NCI-H446 treated with DMSO at 0.1 percent for 48 hours (cell line): ENCODE measurements at regions not wholly inside any gene's neighbourhood (a gene's known extent, or its start where the extent isn't known, plus 50 kb on each side); places are given as distances from the start of the nearest gene placed in this dataset.
A peak's percentile ranks its signal among the peaks of the same experiment; 100 is the strongest.
"Not testable (repeated sequence)": the region's sequence is repeated elsewhere in the genome, so short reads cannot be mapped to it uniquely, and the experiment has no call there.

ENCODE experiments used
- DNase-seq: peaks from one replicate; lab custom pipeline; 2025; lab: John Stamatoyannopoulos, UW

GRCh38 chr10:121303287-121303890 lies 294.9 kb downstream of the FGFR2 start:
- no peak for DNase-seq

DNA sequence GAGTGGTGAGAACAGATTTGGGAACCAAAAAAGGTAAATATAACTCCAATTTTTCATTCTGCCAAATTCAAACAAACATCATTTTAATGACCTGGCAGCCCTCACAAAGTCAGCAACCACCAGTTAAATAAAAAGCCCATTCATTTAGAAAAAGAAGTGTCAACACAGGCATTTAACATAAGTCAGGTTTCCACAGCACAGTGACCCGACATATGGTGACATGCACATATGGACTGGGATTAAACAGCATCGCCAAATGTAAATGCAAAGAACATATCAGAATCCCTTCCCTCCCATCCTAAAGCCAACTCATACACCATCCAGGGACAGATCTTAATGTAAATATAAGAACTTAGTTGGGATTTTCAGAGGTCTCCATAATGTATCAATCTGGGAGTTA lies 293.2 kb downstream of the FGFR2 start:
- peak; percentile 86 for DNase-seq

GRCh38 chr10:121306159-121306673 lies 292.0 kb downstream of the FGFR2 start:
- peak; percentile 11 for DNase-seq

DNA sequence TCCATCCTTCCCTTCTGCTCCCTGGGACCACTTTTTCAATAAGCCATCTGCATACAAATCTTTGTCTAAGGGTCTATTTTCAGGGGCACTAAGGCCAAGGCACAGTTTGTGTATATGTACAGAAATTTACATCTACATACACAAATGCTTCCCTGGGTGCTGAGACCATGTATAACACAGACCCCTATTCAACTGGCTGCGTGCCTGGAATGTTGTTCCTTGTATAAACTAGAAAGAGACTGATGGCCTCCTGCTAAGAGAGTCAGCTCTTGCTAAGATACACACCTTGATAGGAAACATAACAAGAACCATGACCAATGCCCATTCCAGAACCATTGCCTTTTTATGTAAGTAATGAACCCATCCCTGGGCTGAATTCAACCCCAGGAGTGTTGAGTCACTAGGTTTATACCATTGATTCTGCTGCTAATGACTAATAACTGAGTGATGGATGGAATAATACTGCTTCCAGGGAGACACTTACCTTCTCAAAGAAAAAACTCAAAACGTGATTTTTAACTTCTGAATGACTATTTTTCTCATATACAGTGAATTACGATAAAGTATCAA lies 290.7 kb downstream of the FGFR2 start:
- DNase-seq: no peak

DNA sequence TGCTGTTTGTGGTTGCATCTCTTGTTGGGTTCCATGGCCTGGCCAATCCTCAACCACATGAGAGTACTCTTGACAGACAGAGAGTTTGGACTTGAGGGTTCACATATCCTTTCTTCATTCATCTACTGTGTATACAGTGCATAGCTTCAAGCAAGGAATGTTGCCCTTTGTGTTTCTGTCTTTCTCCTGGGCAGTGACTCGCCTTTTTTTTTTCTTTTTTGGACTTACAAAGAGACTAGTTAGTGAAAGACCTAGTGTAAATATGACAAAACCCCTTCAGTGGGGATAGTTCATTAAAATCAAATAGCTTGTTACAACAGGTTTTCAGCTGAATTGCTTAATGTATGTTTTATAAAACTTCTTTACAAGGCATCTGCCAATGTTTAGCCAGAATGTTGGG lies 290.2 kb downstream of the FGFR2 start:
- DNase-seq: no peak

DNA sequence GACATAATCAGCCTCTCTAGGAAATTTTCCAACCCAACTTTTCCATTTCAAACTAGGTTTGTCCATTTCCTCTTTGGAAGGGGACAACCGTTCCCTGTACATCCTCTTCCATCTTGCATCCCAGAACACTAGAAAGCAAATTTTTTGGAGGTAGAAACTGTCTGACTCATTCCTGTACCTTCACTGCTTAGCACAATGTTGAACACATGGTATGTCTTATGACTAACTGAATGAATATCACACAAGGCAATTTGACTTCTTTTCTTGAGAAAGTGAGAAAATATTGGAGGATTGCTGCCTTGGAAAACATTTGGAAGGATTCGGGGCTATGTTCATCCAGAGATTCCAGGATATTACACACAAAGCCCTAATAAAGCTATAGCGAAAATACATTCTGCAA lies 289.1 kb downstream of the FGFR2 start:
- DNase-seq: no peak

DNA sequence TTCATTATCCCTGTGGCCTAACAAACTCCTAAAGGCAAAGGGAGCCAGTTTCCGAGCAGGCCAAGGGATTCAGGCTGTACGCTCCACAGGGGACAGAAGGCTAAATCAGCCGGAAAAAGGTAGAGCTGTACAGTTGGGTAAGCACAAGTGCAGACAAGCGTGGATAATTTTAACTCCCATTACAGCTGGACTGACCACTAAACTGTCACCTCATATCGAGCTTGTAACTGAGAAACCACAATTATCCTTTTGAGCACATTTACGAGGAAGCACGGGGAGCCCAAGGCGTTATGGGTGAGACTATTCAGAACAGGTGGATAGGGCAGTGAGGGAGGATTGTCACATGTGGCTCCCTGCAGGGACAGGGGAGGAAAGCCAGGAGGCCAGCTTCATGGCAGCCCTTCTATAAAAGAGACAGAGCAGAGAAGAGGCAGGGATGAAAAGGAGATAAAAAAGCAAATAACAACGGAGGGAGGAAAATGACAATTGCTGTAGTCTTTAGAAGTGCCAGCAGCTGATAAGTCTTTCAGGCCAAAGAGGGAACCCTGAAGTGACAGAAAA lies 288.0 kb downstream of the FGFR2 start:
- DNase-seq: peak; percentile 63

- DNase-seq: no peak
These were observed 286.3 kb downstream of the FGFR2 start for GRCh38 chr10:121311812-121312443.

DNA sequence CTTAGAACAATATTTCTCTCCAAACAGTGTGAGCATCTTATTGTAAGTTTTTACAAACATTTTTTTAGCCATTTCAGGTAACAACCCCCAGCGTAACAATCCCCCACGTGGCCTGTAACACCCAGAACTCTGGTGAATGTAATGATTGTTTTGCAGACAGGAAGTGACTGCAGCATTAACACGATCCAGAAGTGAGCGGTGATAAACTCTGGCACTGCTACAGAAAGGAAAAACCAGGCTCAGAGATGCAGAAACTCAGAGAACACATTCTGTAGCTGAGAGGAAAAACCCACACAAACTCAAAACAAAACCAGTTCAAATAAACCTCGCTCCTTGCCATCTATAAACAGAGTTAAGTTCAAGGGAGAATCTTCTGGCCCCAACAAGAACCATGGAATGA lies 285.7 kb downstream of the FGFR2 start:
- no peak for DNase-seq

- DNase-seq: no peak
These were observed 284.9 kb downstream of the FGFR2 start for GRCh38 chr10:121313119-121313875.

DNA sequence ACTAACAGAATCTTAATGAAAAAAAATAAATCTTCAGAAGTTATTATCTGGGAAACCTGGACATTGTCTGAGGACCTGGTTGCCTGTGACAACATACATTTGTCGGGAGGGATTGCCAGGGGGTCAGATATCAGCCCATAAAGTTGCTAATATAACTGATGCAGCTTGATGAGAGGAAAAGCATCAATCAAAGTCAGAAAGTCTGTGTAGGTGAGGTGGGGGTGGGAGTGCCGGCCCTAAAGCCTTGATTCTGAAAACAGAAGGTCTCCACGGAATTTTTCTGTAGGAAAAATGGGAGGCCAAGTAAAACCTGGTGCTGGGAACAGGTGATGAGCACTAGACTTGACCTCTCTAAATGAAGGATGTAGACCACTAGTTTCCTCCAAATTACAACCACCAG lies 281.8 kb downstream of the FGFR2 start:
- no peak for DNase-seq

DNA sequence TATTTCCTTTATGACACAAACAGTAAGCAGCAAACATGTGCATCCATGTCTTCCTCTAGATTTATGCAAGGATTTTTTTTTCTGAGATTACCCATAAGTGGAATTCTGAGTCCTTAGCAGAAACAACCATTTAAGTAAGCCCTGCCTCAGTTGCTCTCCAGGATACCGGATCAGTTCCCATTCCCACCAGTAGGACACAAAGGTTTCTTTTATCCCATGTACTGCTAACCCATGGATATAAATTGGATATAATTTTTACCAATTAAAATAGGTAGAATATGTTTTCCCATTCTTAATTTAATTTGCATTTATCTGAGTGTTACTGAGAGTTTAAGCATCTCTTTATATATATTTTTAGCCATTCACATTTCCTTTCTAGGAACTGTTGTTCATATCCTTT lies 280.9 kb downstream of the FGFR2 start:
- DNase-seq: no peak

DNA sequence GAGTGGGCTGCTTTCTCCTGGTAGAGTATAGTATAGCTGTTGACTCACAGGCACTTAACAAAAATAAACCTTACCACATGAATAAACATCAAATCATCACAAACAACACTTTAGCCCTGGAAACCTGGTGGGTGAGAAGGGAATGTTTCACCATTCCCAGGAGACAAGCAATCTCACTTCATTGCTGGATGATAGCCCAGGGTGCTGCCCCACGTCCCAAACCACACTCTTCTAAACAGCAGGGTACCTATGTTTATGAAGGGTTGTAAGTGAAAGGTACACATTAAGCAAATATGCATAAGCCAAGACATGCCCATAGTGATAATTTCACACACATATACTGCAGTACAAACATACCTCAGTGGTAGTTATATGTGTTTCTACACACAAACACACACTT lies 276.2 kb downstream of the FGFR2 start:
- no peak for DNase-seq

GRCh38 chr10:121322776-121323175 lies 275.5 kb downstream of the FGFR2 start:
- no peak for DNase-seq

DNA sequence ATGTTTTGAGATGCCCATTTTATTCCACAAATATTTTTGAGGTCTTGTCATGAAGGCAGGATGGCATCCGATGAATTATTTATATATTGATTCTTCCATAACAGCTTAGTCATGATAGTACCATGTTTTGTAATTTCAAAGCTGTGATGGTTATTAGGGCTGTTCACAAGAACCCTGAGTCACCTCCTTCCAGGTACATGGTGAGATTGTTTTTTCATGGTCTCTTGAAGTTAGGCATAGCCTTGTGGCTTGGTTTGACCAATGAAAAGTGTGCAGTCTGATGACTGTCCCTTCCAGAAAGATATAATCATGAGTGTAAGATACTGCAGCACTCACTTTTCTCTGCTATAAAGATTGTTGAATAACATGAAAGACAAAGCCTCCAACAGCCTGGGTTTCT lies 274.8 kb downstream of the FGFR2 start:
- DNase-seq: no peak

- no peak for DNase-seq
These were observed 273.5 kb downstream of the FGFR2 start for GRCh38 chr10:121324678-121325213.

DNA sequence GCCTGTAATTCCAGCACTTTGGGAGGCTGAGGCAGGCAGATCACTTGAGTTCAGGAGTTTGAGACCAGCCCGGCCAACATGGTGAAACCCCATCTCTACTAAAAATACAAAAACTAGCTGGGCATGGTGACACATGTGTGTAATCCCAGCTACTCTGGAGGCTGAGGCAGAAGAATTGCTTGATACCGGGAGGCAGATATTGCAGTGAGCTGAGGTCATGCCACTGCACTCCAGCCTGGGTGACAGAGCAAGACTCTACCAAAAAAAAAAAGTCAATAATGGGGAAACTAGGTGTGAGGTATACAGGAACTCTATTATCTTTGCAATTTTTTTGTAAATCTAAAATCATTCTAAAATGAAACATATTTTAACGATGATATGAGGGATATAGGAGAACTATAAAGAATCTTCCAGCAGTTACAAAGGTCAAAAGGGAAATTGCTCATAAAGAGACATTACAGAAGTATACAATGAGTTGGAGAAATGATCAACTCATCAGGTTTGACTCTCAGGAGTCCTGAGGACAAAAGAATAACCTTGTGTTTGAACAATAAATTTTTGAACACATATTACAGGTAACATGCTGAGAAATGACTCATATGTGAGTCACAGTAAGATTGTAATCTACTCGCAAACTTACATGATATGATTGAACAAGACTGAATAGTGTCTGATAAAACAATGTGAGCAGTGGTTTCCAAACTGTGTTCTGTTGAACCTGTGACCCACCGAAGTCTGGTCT lies 272.6 kb downstream of the FGFR2 start:
- no peak for DNase-seq

DNA sequence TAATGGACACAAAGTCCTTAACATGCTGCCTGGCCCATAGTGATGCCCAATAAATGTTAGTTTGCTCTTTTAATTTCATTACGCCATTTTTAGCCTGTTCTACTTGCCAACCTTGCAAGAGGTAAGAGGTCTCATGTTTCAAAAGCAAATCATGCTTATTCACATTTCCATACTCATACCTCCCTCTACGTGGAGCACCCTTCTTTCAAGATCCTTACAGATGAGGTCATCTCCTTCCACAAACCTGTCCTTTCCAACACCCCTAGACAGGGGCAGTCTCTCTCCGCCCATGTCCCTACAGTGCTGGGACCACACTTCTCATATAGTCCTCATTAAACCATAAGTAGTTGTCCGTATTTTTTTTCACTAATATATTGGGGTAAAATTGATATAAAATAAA lies 271.3 kb downstream of the FGFR2 start:
- no peak for DNase-seq

- DNase-seq: no peak
These were observed 270.5 kb downstream of the FGFR2 start for GRCh38 chr10:121327727-121328126.

DNA sequence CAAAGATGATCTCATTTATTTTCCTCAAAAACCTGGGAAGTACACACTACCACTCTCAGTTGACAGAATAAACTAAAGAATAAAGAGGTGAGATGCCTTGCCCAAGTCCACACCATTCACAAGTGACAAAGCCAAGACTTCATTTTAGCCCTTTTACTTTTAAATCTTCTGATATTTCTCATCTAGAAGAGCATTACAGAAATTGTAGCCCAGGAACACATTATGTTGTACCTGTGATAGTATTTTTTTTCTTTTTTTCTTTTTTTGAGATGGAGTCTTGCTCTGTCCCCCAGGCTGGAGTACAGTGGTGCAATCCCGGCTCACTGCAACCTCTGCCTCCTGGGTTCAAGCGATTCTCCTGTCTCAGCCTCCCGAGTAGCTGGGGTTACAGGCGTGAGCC lies 268.6 kb downstream of the FGFR2 start:
- not testable (repeated sequence) for DNase-seq

GRCh38 chr10:121330563-121330962 lies 267.7 kb downstream of the FGFR2 start:
- DNase-seq: no peak

DNA sequence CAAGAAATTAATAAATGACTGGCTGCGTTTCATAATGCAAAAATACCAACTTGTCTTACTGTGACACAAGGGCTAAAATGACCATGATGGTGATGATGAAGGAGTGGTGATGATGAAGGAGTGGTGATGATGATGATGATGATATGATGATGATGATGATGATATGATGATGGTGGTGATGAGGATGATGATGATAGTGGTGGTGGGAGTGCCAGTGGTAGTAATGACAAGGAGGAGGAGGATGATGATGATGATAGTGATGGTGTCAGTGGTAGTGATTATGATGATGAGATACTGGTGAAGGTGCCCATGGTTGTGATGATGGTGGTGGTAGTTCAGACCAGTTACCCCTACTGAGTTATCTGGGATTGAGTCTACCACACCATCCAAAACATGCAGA lies 265.9 kb downstream of the FGFR2 start:
- no peak for DNase-seq
